ENCODE measurements at regions not wholly inside any gene's neighbourhood (a gene's known extent, or its start where the extent isn't known, plus 50 kb on each side); places are given as distances from the start of the nearest gene placed in this dataset.

DNA sequence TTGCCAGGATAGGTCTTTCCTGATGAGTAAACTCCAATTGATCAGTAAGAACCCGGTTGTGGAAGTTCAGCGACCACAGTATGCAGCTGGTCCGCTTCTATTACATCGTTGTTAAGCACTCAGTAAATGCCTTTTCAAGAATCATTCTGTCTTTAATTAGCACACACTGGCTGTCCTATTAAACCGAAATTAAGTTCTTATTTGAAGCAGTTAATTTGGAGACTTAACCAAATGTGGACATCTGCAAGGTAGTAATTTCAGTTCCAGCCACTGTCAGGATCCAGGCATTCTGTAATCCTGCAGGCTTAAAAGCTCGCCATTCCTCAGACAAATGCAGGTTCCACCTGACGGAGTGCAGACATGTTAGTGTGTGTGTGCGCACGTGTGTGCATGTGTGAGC is 254.6 kb downstream of the IRX2 start:
- Histone ChIP-seq H2AFZ (ENCODE audit: low read length) (no peak overlapping the region), H3K9ac (ENCODE audit: low read length) (no peak overlapping the region), H3F3A (ENCODE audit: low read length, unreplicated experiment) (no peaks in the 10 kb centered on the region), H3K4me3 (ENCODE audit: low read length) (no peak overlapping the region), H3K9me3 (ENCODE audit: low read length) (0 out of 2 replicates have a peak, but pooled peaks cover 8% of the 10 kb centered on the region), H3K79me2 (ENCODE audit: low read length) (no peaks in the 10 kb centered on the region), H3K27me3 (ENCODE audit: low read length) (no peaks in the 10 kb centered on the region), H4K20me1 (ENCODE audit: low read length) (no peaks in the 10 kb centered on the region), H3K36me3 (ENCODE audit: low read depth, low read length) (no peaks in the 10 kb centered on the region), H3K9me2 (replicated peaks; ENCODE audit: low read length) (no peaks in the 10 kb centered on the region), H3K27ac (ENCODE audit: low read length) (no peak overlapping the region), H3K4me1 (ENCODE audit: insufficient read depth, low read length) (no peaks in the 10 kb centered on the region), H3K4me2 (ENCODE audit: low read length) (no peak overlapping the region)
- ATAC-seq, result no peak
- DNase-seq, result no peak
- TF ChIP-seq EZH2 (IDR thresholded peaks at IDR 0.05; ENCODE audit: low read length, unreplicated experiment), result no peak
- TF ChIP-seq, protein P1, sequence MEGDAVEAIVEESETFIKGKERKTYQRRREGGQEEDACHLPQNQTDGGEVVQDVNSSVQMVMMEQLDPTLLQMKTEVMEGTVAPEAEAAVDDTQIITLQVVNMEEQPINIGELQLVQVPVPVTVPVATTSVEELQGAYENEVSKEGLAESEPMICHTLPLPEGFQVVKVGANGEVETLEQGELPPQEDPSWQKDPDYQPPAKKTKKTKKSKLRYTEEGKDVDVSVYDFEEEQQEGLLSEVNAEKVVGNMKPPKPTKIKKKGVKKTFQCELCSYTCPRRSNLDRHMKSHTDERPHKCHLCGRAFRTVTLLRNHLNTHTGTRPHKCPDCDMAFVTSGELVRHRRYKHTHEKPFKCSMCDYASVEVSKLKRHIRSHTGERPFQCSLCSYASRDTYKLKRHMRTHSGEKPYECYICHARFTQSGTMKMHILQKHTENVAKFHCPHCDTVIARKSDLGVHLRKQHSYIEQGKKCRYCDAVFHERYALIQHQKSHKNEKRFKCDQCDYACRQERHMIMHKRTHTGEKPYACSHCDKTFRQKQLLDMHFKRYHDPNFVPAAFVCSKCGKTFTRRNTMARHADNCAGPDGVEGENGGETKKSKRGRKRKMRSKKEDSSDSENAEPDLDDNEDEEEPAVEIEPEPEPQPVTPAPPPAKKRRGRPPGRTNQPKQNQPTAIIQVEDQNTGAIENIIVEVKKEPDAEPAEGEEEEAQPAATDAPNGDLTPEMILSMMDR (conservative IDR thresholded peaks at IDR 0.05; ENCODE audit: low read depth, low read length), result no peak
- no peak for TF ChIP-seq EZH2phosphoT487 (IDR thresholded peaks at IDR 0.05; ENCODE audit: borderline replicate concordance, low read length)
- BruUV-seq (replicated peaks), result no TSS peak
- intact Hi-C loops (cut with micrococcal nuclease), result no loop called here
- CTCF ChIA-PET, result no interaction called here
- POLR2A ChIA-PET (ENCODE audit: unreplicated experiment), result no interaction called here

DNA sequence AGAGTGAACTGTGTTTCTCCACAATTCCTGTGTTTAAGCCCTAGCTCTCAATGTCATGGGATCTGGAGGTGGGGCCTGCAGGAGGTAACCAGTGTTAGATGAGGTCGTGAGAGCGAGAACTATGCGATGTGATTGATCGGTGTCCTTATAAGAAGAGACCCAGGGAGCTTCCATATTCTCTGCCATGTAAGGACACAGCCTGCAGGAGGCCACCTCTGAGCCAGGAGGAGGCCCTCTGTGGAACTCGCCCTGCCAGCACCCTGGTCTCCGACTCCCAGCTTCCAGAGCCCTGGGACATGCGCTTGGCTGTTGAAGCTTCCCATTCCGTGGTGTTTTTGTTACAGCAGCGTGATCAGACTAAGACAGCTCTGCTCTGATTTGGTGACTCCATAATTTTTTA is 255.4 kb downstream of the IRX2 start:
- TF ChIP-seq, protein P1 (conservative IDR thresholded peaks at IDR 0.05; ENCODE audit: low read depth, low read length), result no peak
- TF ChIP-seq EZH2 (IDR thresholded peaks at IDR 0.05; ENCODE audit: low read length, unreplicated experiment), result no peak
- no peak for TF ChIP-seq EZH2phosphoT487 (IDR thresholded peaks at IDR 0.05; ENCODE audit: borderline replicate concordance, low read length)

DNA sequence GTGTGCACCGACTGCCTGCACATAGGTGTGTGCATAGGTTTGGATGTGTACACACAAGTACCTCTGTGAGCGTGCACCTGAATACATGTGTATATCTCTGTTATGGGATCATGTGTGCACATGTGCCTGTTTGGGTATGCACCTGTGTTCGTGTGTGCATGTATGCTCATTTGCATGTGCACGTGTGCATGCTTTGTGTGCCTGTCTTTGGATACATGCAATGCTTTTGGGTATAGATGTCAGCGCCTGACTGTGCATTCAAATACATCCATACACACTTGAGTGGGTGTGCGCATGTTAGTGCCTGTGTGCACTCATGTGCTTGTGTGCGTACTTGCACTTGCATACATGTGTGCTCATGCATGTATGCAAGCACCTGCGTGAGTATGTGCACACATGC is 258.1 kb downstream of the IRX2 start:
- H3K9me3 ChIP-seq (ENCODE audit: low read length), result peaks cover 3% of the 10 kb centered on the region; the same call in 1 of the 2 replicates
- H2AFZ ChIP-seq (ENCODE audit: low read length), result no peak overlapping the region
- no peaks in the 10 kb centered on the region for H3K36me3 ChIP-seq (ENCODE audit: low read depth, low read length)
- no peak overlapping the region for H3K9ac ChIP-seq (ENCODE audit: low read length)
- ChIA-PET POLR2A (ENCODE audit: unreplicated experiment) (no interaction called here), CTCF (no interaction called here)
- no peak overlapping the region for H3K27ac ChIP-seq (ENCODE audit: low read length)
- BruUV-seq (replicated peaks), result no TSS peak
- no peaks in the 10 kb centered on the region for H3K79me2 ChIP-seq (ENCODE audit: low read length)
- no peak overlapping the region for H3K4me2 ChIP-seq (ENCODE audit: low read length)
- no peaks in the 10 kb centered on the region for H3K27me3 ChIP-seq (ENCODE audit: low read length)
- intact Hi-C loops (cut with micrococcal nuclease), result no loop called here
- ATAC-seq (no peak), DNase-seq (no peak)
- TF ChIP-seq EZH2 (IDR thresholded peaks at IDR 0.05; ENCODE audit: low read length, unreplicated experiment), result no peak
- TF ChIP-seq, protein P1 (conservative IDR thresholded peaks at IDR 0.05; ENCODE audit: low read depth, low read length), result no peak
- H3F3A ChIP-seq (ENCODE audit: low read length, unreplicated experiment), result no peaks in the 10 kb centered on the region
- no peaks in the 10 kb centered on the region for H4K20me1 ChIP-seq (ENCODE audit: low read length)
- no peak overlapping the region for H3K4me3 ChIP-seq (ENCODE audit: low read length)
- no peaks in the 10 kb centered on the region for H3K4me1 ChIP-seq (ENCODE audit: insufficient read depth, low read length)
- no peaks in the 10 kb centered on the region for H3K9me2 ChIP-seq (replicated peaks; ENCODE audit: low read length)

More for the DNA sequence above, 255.4 kb downstream of the IRX2 start:
- intact Hi-C loops (cut with micrococcal nuclease), result no loop called here
- no peaks in the 10 kb centered on the region for H3K36me3 ChIP-seq (ENCODE audit: low read depth, low read length)
- ChIA-PET CTCF (no interaction called here), POLR2A (ENCODE audit: unreplicated experiment) (no interaction called here)
- peaks cover 3% of the 10 kb centered on the region; the same call in 1 of the 2 replicates for H3K9me3 ChIP-seq (ENCODE audit: low read length)
- no peaks in the 10 kb centered on the region for H3F3A ChIP-seq (ENCODE audit: low read length, unreplicated experiment)
- ATAC-seq (no peak), DNase-seq (no peak)
- H3K27me3 ChIP-seq (ENCODE audit: low read length), result no peaks in the 10 kb centered on the region
- no peaks in the 10 kb centered on the region for H3K79me2 ChIP-seq (ENCODE audit: low read length)
- H3K4me2 ChIP-seq (ENCODE audit: low read length), result no peak overlapping the region
- no TSS peak for BruUV-seq (replicated peaks)
- H3K9ac ChIP-seq (ENCODE audit: low read length), result no peak overlapping the region
- no peak overlapping the region for H3K27ac ChIP-seq (ENCODE audit: low read length)
- no peak overlapping the region for H2AFZ ChIP-seq (ENCODE audit: low read length)
- no peaks in the 10 kb centered on the region for H3K4me1 ChIP-seq (ENCODE audit: insufficient read depth, low read length)
- H4K20me1 ChIP-seq (ENCODE audit: low read length), result no peaks in the 10 kb centered on the region
- no peak overlapping the region for H3K4me3 ChIP-seq (ENCODE audit: low read length)
- H3K9me2 ChIP-seq (replicated peaks; ENCODE audit: low read length), result no peaks in the 10 kb centered on the region
